ENCODE measurements at regions not wholly inside any gene's neighbourhood (a gene's known extent, or its start where the extent isn't known, plus 50 kb on each side); places are given as distances from the start of the nearest gene placed in this dataset.

DNA sequence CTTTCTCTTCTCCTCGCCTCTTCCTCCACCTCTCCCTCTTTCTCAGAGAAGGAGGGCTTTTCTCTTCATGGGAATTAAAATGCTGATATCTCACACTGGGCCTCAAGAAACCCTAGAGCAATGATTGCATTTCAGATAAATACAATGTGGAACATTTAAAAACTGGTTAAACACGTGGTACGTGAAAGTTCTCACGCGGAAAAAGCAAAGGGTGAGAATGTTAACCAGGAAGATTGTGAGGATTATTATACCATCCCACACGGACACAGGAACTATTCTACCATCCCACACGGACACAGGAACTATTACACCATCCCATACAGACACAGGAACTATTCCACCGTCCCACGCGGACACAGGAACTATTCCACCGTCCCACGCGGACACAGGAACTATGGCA is 182.4 kb downstream of the TMEM18 start:
- Histone ChIP-seq H3K9me3 (no peaks in the 10 kb centered on the region), H3K4me3 (no peak overlapping the region), H3K4me1 (no peaks in the 10 kb centered on the region), H3K27me3 (no peaks in the 10 kb centered on the region), H3K27ac (no peak overlapping the region), H3K36me3 (no peaks in the 10 kb centered on the region)
- TF ChIP-seq CTCF (IDR thresholded peaks at IDR 0.05 in 4 of 5, conservative IDR thresholded peaks at IDR 0.05 in 1 of 5) (no peak), POLR2A (IDR thresholded peaks at IDR 0.05) (no peak)
- no peak for ATAC-seq
- in situ Hi-C loops (cut with MboI; ENCODE audit: low sequenced_read_pairs in 4 of 4) (no loop called here), intact Hi-C loops (cut with DNase I; ENCODE audit: low total_unique reads) (loop anchor here (1.0 kb wide), 1 partner anchor 17 kb away; no protein-coding TSS in a partner anchor)
- DNase-seq = no peak

- intact Hi-C loops (cut with DNase I; ENCODE audit: low total_unique reads) = no loop called here
- Histone ChIP-seq H3K36me3 (no peaks in the 10 kb centered on the region), H3K9me3 (no peaks in the 10 kb centered on the region), H3K4me1 (no peaks in the 10 kb centered on the region), H3K4me3 (no peak overlapping the region), H3K27ac (no peak overlapping the region), H3K27me3 (no peaks in the 10 kb centered on the region)
- TF ChIP-seq CTCF (IDR thresholded peaks at IDR 0.05 in 4 of 5, conservative IDR thresholded peaks at IDR 0.05 in 1 of 5) (no peak), POLR2A (IDR thresholded peaks at IDR 0.05) (no peak)
- no peak for ATAC-seq
- in situ Hi-C loops (cut with MboI; ENCODE audit: low sequenced_read_pairs in 4 of 4) = no loop called here
- no peak for DNase-seq
Measured at GRCh38 chr2:493228-493627, 184.0 kb downstream of the TMEM18 start.

DNA sequence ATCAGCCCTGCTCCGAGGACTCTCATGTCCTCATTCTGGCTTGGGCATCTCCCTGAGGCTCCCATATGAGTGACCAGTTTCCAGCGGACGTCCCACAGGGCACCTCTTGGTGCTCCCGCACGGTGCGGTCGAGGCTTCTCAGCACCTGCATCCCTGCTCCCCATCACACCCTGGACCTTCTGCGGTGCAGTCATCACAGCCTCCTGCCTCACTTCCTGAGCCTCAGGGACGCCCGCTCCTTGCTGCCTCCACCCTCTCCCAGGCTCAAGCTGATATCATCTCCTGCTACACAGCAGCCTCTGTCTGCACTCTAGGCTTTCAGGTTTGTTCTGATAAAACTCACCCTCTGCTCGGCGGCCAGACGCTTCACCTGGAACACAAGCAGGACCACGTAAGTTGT is 185.0 kb downstream of the TMEM18 start:
- in situ Hi-C loops (cut with MboI; ENCODE audit: low sequenced_read_pairs in 4 of 4) = no loop called here
- Histone ChIP-seq H3K9me3 (no peaks in the 10 kb centered on the region), H3K4me3 (no peak overlapping the region), H3K27ac (no peak overlapping the region), H3K36me3 (no peaks in the 10 kb centered on the region), H3K27me3 (no peaks in the 10 kb centered on the region), H3K4me1 (no peaks in the 10 kb centered on the region)
- TF ChIP-seq CTCF (IDR thresholded peaks at IDR 0.05 in 4 of 5, conservative IDR thresholded peaks at IDR 0.05 in 1 of 5) = no peak
- TF ChIP-seq POLR2A (IDR thresholded peaks at IDR 0.05) = no peak
- DNase-seq (no peak), ATAC-seq (no peak)
- intact Hi-C loops (cut with DNase I; ENCODE audit: low total_unique reads) = no loop called here

DNA sequence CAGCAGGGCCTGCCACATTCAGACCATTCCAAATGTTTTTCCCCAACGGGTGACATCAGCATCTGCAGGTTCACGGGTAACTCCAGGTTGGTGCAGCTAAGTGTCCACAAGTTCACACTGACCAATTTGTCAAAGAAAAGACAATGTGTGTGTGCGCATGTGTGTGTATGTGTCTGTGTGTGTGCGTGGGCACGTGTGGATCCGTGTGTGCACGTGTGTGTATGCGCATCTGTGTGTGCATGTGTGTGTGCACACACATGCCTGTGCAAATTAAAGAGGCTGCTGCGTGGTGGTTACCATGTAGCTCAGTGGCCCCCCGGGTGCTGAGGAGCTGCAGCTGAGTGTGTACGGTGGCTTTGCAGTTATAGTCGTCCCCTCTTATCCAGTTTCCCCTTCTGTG is 187.4 kb downstream of the TMEM18 start:
- TF ChIP-seq CTCF (IDR thresholded peaks at IDR 0.05 in 4 of 5, conservative IDR thresholded peaks at IDR 0.05 in 1 of 5) = no peak
- TF ChIP-seq POLR2A (IDR thresholded peaks at IDR 0.05) = no peak
- DNase-seq = no peak

GRCh38 chr2:489084-489483 is 188.1 kb downstream of the TMEM18 start:
- TF ChIP-seq POLR2A (IDR thresholded peaks at IDR 0.05) (no peak), CTCF (IDR thresholded peaks at IDR 0.05 in 4 of 5, conservative IDR thresholded peaks at IDR 0.05 in 1 of 5) (no peak)
- in situ Hi-C loops (cut with MboI; ENCODE audit: low sequenced_read_pairs in 4 of 4) = no loop called here
- Histone ChIP-seq H3K4me3 (no peak overlapping the region), H3K27ac (no peak overlapping the region), H3K4me1 (no peaks in the 10 kb centered on the region), H3K9me3 (no peaks in the 10 kb centered on the region), H3K36me3 (no peaks in the 10 kb centered on the region), H3K27me3 (no peaks in the 10 kb centered on the region)
- ATAC-seq (no peak), DNase-seq (no peak)
- intact Hi-C loops (cut with DNase I; ENCODE audit: low total_unique reads) = no loop called here

More for the DNA sequence above, 187.4 kb downstream of the TMEM18 start:
- Histone ChIP-seq H3K27me3 (no peaks in the 10 kb centered on the region), H3K36me3 (no peaks in the 10 kb centered on the region), H3K27ac (no peak overlapping the region), H3K4me1 (no peaks in the 10 kb centered on the region), H3K4me3 (no peak overlapping the region), H3K9me3 (no peaks in the 10 kb centered on the region)
- in situ Hi-C loops (cut with MboI; ENCODE audit: low sequenced_read_pairs in 4 of 4) = no loop called here
- ATAC-seq = no peak
- intact Hi-C loops (cut with DNase I; ENCODE audit: low total_unique reads) = no loop called here

Data from gastrocnemius medialis (tissue), 4 donors.